Midbrain (tissue), 1 donor: ENCODE measurements at regions not wholly inside any gene's neighbourhood (a gene's known extent, or its start where the extent isn't known, plus 50 kb on each side); places are given as distances from the start of the nearest gene placed in this dataset.
"Not testable (repeated sequence)": the region's sequence is repeated elsewhere in the genome, so short reads cannot be mapped to it uniquely, and the experiment has no call there.

ENCODE experiments used
- DNase-seq: peaks from one replicate; lab custom pipeline; 2025; lab: John Stamatoyannopoulos, UW

- not testable (repeated sequence) for DNase-seq
Measured at GRCh38 chrX:115840729-115841409, 279.9 kb downstream of the PLS3 start.

GRCh38 chrX:115850986-115851385 lies 290.0 kb downstream of the PLS3 start:
- not testable (repeated sequence) for DNase-seq

GRCh38 chrX:115853260-115853659 lies 292.3 kb downstream of the PLS3 start:
- DNase-seq, result not testable (repeated sequence)

GRCh38 chrX:115881170-115881569 lies 289.4 kb upstream of the AGTR2 start:
- DNase-seq, result not testable (repeated sequence)

- not testable (repeated sequence) for DNase-seq
Measured at GRCh38 chrX:115884121-115884520, 286.4 kb upstream of the AGTR2 start.

- DNase-seq, result not testable (repeated sequence)
Measured at GRCh38 chrX:115888041-115888440, 282.5 kb upstream of the AGTR2 start.

- DNase-seq, result not testable (repeated sequence)
Measured at GRCh38 chrX:115888519-115888918, 282.0 kb upstream of the AGTR2 start.

GRCh38 chrX:115889121-115889890 lies 281.2 kb upstream of the AGTR2 start:
- no peak for DNase-seq

- DNase-seq, result peak; percentile 54
Measured at GRCh38 chrX:115892056-115892708, 278.4 kb upstream of the AGTR2 start.

GRCh38 chrX:115892787-115893671 lies 277.5 kb upstream of the AGTR2 start:
- DNase-seq, result peak; percentile 85

GRCh38 chrX:115894087-115894486 lies 276.5 kb upstream of the AGTR2 start:
- peak; percentile 78 for DNase-seq

GRCh38 chrX:115895678-115896329 lies 274.7 kb upstream of the AGTR2 start:
- DNase-seq, result peak; percentile 3

- DNase-seq, result no peak
Measured at GRCh38 chrX:115896362-115896761, 274.2 kb upstream of the AGTR2 start.

GRCh38 chrX:115897956-115898355 lies 272.6 kb upstream of the AGTR2 start:
- DNase-seq, result no peak

- peak; percentile 75 for DNase-seq
Measured at GRCh38 chrX:115898382-115899001, 272.1 kb upstream of the AGTR2 start.

- no peak for DNase-seq
Measured at GRCh38 chrX:115900425-115900824, 270.1 kb upstream of the AGTR2 start.

- no peak for DNase-seq
Measured at GRCh38 chrX:115901241-115901640, 269.3 kb upstream of the AGTR2 start.

GRCh38 chrX:115902995-115903394 lies 267.5 kb upstream of the AGTR2 start:
- no peak for DNase-seq

GRCh38 chrX:115906276-115906675 lies 264.3 kb upstream of the AGTR2 start:
- DNase-seq, result no peak

- no peak for DNase-seq
Measured at GRCh38 chrX:115906881-115907280, 263.7 kb upstream of the AGTR2 start.

- DNase-seq, result no peak
Measured at GRCh38 chrX:115909017-115909416, 261.5 kb upstream of the AGTR2 start.
